CD14-positive monocyte (primary cell): ENCODE measurements at regions not wholly inside any gene's neighbourhood (a gene's known extent, or its start where the extent isn't known, plus 50 kb on each side); places are given as distances from the start of the nearest gene placed in this dataset.

Experiments used
- DNase-seq, 3 donors: peaks; one replicate each; pipeline ENCODE4 v3.0.0-alpha.2; 2011 to 2022
- H2AFZ ChIP-seq: 2 replicates; pipeline ENCODE4 v1.6.0; 2012; ENCODE audit warnings: mild to moderate bottlenecking, low read depth, low read length, inconsistent platforms; ENCODE audit not compliant: insufficient read depth, poor library complexity, severe bottlenecking
- H3K27ac ChIP-seq, 2 donors: 1 replicate in 1 of 2; 2 replicates in 1 of 2; pipeline ENCODE4 v1.5.1; 2012 to 2013; ENCODE audit warnings: low read length in 2 of 2, control low read depth in 1 of 2, inconsistent platforms in 1 of 2, low read depth in 1 of 2, mild to moderate bottlenecking in 1 of 2
- H3K27me3 ChIP-seq, 2 donors: one replicate each; pipeline versions ENCODE4 v1.6.0 to v1.6.1; 2011 to 2013; ENCODE audit warnings: low read length in 2 of 2; ENCODE audit not compliant: control insufficient read depth in 2 of 2, insufficient read depth in 2 of 2
- H3K36me3 ChIP-seq, 2 donors: replicated peaks in 1 of 2; 1 replicate in 1 of 2; 2 replicates in 1 of 2; pipeline versions ENCODE4 v1.5.1 to v1.6.1; 2012 to 2013; ENCODE audit warnings: low read length in 2 of 2, control low read depth in 1 of 2, inconsistent platforms in 1 of 2, mild to moderate bottlenecking in 1 of 2; ENCODE audit not compliant: insufficient read depth in 2 of 2, control insufficient read depth in 1 of 2
- H3K4me1 ChIP-seq, 2 donors: 1 replicate in 1 of 2; 2 replicates in 1 of 2; pipeline versions ENCODE4 v1.5.1 to v1.6.1; 2012 to 2013; ENCODE audit warnings: low read length in 2 of 2, control low read depth in 1 of 2, inconsistent platforms in 1 of 2, mild to moderate bottlenecking in 1 of 2, moderate library complexity in 1 of 2; ENCODE audit not compliant: insufficient read depth in 2 of 2, control insufficient read depth in 1 of 2
- H3K4me2 ChIP-seq: replicated peaks from 2 replicates; pipeline ENCODE3; 2012; ENCODE audit warnings: low read length, moderate library complexity, mild to moderate bottlenecking; ENCODE audit not compliant: poor library complexity, severe bottlenecking; ENCODE audit errors: extremely low read depth
- H3K4me3 ChIP-seq, 3 experiments: fragments of 200-600 bp in 1 of 3; sonication (generic) in 1 of 3; replicated peaks in 1 of 3; 1 replicate in 2 of 3; 2 replicates in 1 of 3; pipeline ENCODE4 v1.5.1; 2011 to 2013; ENCODE audit warnings: low read length in 3 of 3, mild to moderate bottlenecking in 3 of 3, control low read depth in 2 of 3, low read depth in 2 of 3, inconsistent platforms in 1 of 3, moderate library complexity in 1 of 3
- H3K79me2 ChIP-seq: 2 replicates; pipeline ENCODE4 v1.6.0; 2012; ENCODE audit warnings: mild to moderate bottlenecking, control low read depth, inconsistent platforms, low read length, moderate library complexity; ENCODE audit not compliant: insufficient read depth
- H3K9ac ChIP-seq: 2 replicates; pipeline ENCODE4 v1.6.0; 2017; ENCODE audit warnings: low read length, mild to moderate bottlenecking; ENCODE audit not compliant: insufficient read depth, poor library complexity, severe bottlenecking
- H3K9me3 ChIP-seq, 2 donors: replicated peaks in 1 of 2; 1 replicate in 1 of 2; 2 replicates in 1 of 2; pipeline versions ENCODE4 v1.5.1 to v1.6.1; 2012 to 2013; ENCODE audit warnings: low read length in 2 of 2, control low read depth in 1 of 2; ENCODE audit not compliant: control insufficient read depth in 1 of 2, insufficient read depth in 1 of 2
- H4K20me1 ChIP-seq: 2 replicates; pipeline ENCODE4 v1.6.0; 2012; ENCODE audit warnings: mild to moderate bottlenecking, low read length, control low read depth, moderate library complexity; ENCODE audit not compliant: insufficient read depth
- H3K27ac Mint-ChIP-seq, 7 donors: one replicate each; pipeline ENCODE4 v1.8.0; 2020; ENCODE audit warnings: mild to moderate bottlenecking in 7 of 7, mixed read lengths in 7 of 7, moderate library complexity in 6 of 7, inconsistent platforms in 2 of 7
- H3K27me3 Mint-ChIP-seq, 3 donors: one replicate each; pipeline ENCODE4 v1.8.0; 2021 to 2022; ENCODE audit warnings: low read depth in 3 of 3, mild to moderate bottlenecking in 3 of 3, mixed read lengths in 3 of 3, moderate library complexity in 3 of 3, inconsistent platforms in 1 of 3
- H3K36me3 Mint-ChIP-seq, 2 donors: one replicate each; pipeline ENCODE4 v1.8.0; 2020; ENCODE audit warnings: mixed read lengths in 2 of 2, inconsistent platforms in 1 of 2, mild to moderate bottlenecking in 1 of 2
- H3K4me1 Mint-ChIP-seq: one replicate; pipeline ENCODE4 v1.8.0; 2020; ENCODE audit warnings: mild to moderate bottlenecking, mixed read lengths
- H3K4me3 Mint-ChIP-seq, 2 donors: one replicate each; pipeline ENCODE4 v1.8.0; 2020; ENCODE audit warnings: mild to moderate bottlenecking in 2 of 2, mixed read lengths in 2 of 2, moderate library complexity in 1 of 2
- H3K9me3 Mint-ChIP-seq, 7 donors: one replicate each; pipeline ENCODE4 v1.8.0; 2020 to 2022; ENCODE audit warnings: mixed read lengths in 7 of 7, mild to moderate bottlenecking in 6 of 7, moderate library complexity in 6 of 7, inconsistent platforms in 2 of 7
- CTCF ChIP-seq: fragments of 200-600 bp; IDR thresholded peaks from one replicate; pipeline ENCODE4 v1.8.0; 2022; ENCODE audit warnings: antibody characterized with exemption, mild to moderate bottlenecking
- WGBS: methylation state at CpG from one replicate; pipeline ENCODE4 v1.1.5; 2013; ENCODE audit warnings: missing lambda C conversion rate; ENCODE audit not compliant: insufficient coverage; 5-methylcytosine and 5-hydroxymethylcytosine counted together
- intact Hi-C, 2 donors: fragments of 100-400 bp; cut with micrococcal nuclease; formaldehyde crosslinking; loops; one replicate each; pipeline versions ENCODE4 v1.15.0 to v1.15.1; 2023

DNA sequence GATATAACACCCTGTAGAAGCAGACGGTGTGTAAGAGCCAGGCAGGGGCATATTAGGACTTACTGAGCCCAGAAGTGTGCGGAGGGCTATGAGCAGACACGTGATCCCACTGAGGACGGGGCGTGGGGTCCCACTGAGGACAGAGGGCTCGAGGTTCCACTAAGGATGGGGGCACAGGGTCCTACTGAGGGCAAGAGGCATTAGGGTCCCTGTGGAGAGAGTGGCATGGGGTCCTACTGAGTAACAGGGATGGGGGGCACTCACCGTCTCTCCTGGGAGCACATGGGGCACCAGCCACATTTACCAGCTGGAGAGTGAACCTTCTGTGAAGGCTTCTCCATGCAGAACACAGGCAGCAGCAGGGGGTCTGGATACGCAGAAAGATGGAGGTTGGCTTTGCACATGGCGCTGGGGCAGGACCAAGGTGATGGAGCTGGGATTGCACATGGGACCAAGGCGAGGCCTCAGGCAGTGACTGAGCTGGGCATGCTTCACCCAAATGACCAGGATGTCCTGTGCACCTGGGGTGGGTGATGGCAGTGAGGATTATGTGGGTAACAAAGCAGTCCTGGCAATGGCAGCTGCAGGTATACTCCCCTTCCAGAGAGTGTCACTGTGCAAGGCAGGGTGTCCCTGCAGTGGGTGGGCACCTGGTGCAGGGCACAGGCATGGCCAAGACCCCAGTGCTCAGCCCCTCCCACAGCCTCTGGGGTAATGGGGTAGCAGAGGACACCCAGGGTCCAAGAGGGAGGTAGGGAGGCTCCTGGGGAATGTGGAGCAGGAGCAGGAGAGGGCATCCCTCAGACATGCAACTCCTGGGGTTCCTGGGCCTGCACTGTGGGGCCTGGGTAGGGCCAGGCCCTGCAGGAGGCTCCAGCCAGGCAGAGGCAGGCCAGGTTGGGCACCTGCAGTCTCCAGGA is 278.1 kb downstream of the TCERG1L start:
- Histone ChIP-seq H3K9me3 (no peaks in the 10 kb centered on the region), H3K4me3 (no peak overlapping the region), H3K79me2 (no peaks in the 10 kb centered on the region), H3K36me3 (no peaks in the 10 kb centered on the region), H4K20me1 (no peaks in the 10 kb centered on the region), H2AFZ (no peak overlapping the region), H3K27ac (no peak overlapping the region), H3K27me3 (no peaks in the 10 kb centered on the region), H3K9ac (no peak overlapping the region), H3K4me1 (no peaks in the 10 kb centered on the region), H3K4me2 (no peak overlapping the region)
- Mint-ChIP-seq H3K27ac (peak overlapping the region in 1 of 7 donors; percentile 62), H3K4me3 (no peak overlapping the region), H3K36me3 (no peaks in the 10 kb centered on the region), H3K9me3 (no peaks in the 10 kb centered on the region), H3K4me1 (no peaks in the 10 kb centered on the region), H3K27me3 (peaks cover 2 to 11% (median 5%) of the 10 kb centered on the region in 3 donors)
- 68% methylated on average over 8 of the region's 10 CpGs for WGBS
- no peak for TF ChIP-seq CTCF
- no peak for DNase-seq
- intact Hi-C loops = no loop called here

- H3K27ac ChIP-seq = no peak overlapping the region
- H3K9me3 ChIP-seq = no peaks in the 10 kb centered on the region
- H3K9ac ChIP-seq = no peak overlapping the region
- H3K4me3 ChIP-seq = no peak overlapping the region
- no peak for TF ChIP-seq CTCF
- Mint-ChIP-seq H3K9me3 (no peaks in the 10 kb centered on the region), H3K27me3 (peaks cover 2 to 11% (median 5%) of the 10 kb centered on the region in 3 donors), H3K27ac (no peak overlapping the region), H3K36me3 (no peaks in the 10 kb centered on the region), H3K4me1 (no peaks in the 10 kb centered on the region), H3K4me3 (no peak overlapping the region)
- H3K27me3 ChIP-seq = no peaks in the 10 kb centered on the region
- intact Hi-C loops = no loop called here
- H3K36me3 ChIP-seq = no peaks in the 10 kb centered on the region
- H2AFZ ChIP-seq = no peak overlapping the region
- DNase-seq = no peak
- H4K20me1 ChIP-seq = no peaks in the 10 kb centered on the region
- no peaks in the 10 kb centered on the region for H3K4me1 ChIP-seq
- no peak overlapping the region for H3K4me2 ChIP-seq
- no peaks in the 10 kb centered on the region for H3K79me2 ChIP-seq
- 91% methylated on average over 8 of the region's 8 CpGs for WGBS
Measured at GRCh38 chr10:131034451-131034850, 277.1 kb downstream of the TCERG1L start.
